Epithelial cell of prostate (primary cell): ENCODE measurements at regions not wholly inside any gene's neighbourhood (a gene's known extent, or its start where the extent isn't known, plus 50 kb on each side); places are given as distances from the start of the nearest gene placed in this dataset.

Experiments
- DNase-seq: peaks from one replicate; pipeline ENCODE4 v3.0.0-alpha.2; 2011; ENCODE audit warnings: low read depth, low spot score
- H3K27ac ChIP-seq: fragments of 450-650 bp; 2 replicates; pipeline ENCODE4 v1.5.1; 2017; ENCODE audit warnings: mild to moderate bottlenecking

GRCh38 chr7:25615593-25615992 lies 387.3 kb upstream of the NPVF start:
- no peak overlapping the region for H3K27ac ChIP-seq
- DNase-seq = no peak

GRCh38 chr7:25617214-25617613 lies 388.9 kb upstream of the NPVF start:
- H3K27ac ChIP-seq = no peak overlapping the region
- DNase-seq = no peak

GRCh38 chr7:25617673-25618072 lies 389.4 kb upstream of the NPVF start:
- no peak for DNase-seq
- no peak overlapping the region for H3K27ac ChIP-seq

- DNase-seq = no peak
- H3K27ac ChIP-seq = no peak overlapping the region
Measured at GRCh38 chr7:25619381-25619780, 391.1 kb upstream of the NPVF start.

- no peak for DNase-seq
- H3K27ac ChIP-seq = no peak overlapping the region
Measured at GRCh38 chr7:25619963-25620799, 391.9 kb upstream of the NPVF start.

DNA sequence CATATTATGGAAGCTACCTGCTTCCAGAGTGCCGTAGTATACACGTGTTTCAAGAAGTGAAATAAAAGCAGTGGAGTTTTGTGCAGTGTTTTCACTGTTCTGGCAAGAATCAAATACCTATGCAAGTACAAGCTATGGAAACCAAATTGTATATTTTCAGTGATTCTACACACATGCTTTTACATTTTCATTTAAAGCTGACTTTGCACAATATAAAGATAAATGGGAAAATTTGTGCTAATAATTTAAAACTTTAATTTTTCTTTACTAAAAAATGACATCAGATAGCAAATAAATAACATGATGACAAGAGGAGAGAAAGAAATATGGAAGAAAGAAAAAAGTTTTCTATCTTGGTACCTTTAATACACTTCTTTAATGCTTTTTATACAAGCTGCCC lies 393.7 kb upstream of the NPVF start:
- no peak overlapping the region for H3K27ac ChIP-seq
- DNase-seq = no peak

DNA sequence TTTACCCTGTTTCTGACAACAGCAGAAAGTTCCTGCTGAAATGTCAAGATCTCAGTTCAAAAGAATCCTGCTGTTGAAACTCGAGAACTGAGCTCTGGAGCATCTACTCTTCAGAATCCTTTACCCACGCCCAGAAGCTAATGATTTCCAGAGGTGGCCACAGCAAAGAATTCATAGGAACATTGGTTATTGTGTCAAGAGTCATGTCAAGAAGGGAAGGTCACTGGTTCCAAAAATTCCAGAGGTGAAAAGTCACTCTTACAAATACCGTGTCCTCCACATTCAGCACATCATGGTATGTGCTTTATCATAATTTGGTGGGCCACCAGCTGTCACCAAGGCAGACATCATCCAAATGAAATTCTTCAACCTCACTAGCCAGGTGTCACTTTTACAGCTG lies 394.4 kb upstream of the NPVF start:
- no peak overlapping the region for H3K27ac ChIP-seq
- no peak for DNase-seq

- DNase-seq = peak; percentile 10
- no peak overlapping the region for H3K27ac ChIP-seq
Measured at GRCh38 chr7:25624051-25624450, 395.8 kb upstream of the NPVF start.

DNA sequence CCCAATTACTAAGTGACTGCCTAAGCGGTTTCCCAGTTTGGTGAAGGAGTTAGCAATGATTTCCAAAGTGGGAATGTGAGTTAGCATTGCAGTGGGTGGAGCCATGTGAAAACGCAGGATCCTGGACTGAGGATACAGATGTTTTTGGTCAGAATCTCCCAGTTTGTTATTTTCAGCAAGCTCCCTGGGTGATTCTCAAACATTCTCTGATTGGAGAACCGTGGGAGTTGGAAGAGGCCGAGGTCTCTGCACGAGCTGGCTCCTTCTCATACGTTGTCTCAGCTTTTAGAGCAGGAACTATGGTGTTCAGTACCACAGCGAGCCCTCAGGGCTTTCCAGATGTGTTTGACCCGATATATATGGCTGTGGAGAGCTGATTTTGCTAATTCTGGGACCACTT lies 396.5 kb upstream of the NPVF start:
- no peak for DNase-seq
- no peak overlapping the region for H3K27ac ChIP-seq

DNA sequence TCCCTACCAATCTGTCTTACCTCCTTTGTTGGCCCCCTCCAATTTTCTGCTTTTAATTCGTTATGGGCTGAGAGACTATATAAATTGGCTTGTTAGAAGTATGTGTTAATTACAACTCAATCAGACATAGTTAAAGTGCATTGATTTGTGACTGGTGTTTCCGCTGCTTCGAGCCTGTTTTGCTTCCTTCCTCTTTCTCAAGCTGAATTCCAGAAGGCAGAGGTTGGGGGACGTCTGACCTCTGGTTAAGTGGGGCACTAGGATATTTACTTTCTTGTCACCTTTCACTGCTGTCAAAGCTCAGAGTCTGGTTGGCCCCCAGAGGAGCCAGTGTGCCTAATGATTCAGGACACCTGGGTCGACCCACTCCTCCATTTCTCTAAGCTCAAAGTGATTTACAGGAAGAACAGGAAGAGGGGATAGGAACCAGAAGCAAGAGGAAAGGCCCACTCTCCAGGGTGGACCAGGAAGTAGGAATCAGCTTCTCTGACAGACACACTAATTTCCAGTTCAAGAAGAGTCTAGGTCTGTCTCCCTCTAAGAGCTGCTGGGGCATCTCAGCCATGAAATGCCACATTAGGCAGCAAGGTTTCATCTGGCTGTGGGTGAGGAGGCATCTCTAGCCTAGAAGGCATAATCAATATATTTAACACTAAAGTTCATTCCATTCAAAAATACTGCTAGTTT lies 397.2 kb upstream of the NPVF start:
- no peak overlapping the region for H3K27ac ChIP-seq
- DNase-seq = no peak

DNA sequence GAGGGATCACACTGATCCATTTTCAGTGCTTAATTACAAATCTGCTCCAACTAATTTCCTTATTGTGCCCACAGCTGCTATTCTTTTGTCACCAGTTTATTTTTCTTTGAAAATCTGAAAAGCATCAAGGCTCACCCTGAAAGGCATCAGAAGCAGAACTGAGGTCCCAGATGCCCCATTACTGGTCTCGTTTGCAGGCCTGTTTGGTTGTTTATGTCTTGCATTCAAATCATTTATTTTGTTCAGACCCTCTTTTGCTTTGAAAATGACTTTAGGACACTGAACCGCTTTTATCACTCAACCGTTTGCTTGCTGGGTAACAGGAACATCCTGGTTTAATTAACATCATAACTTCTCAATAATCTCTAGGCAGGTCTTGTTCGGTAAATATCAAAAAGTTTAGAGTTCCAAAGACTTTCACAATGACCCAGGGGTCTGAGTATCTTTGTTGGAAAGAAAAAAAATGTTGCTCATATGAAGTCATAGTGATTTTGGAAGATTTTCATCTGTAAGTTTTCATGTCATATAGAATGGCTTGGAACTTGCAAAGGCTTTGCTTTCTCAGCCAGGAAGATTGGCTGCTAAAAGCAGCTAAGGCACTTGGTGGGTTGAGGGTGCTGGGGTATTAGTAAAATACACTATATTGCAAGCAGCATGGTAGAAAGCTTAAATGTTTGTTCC lies 398.3 kb upstream of the NPVF start:
- no peak overlapping the region for H3K27ac ChIP-seq
- DNase-seq = no peak

- DNase-seq = no peak
- no peak overlapping the region for H3K27ac ChIP-seq
Measured at GRCh38 chr7:25628446-25628845, 400.2 kb upstream of the NPVF start.

GRCh38 chr7:25632616-25633015 lies 404.3 kb upstream of the NPVF start:
- DNase-seq = no peak
- no peak overlapping the region for H3K27ac ChIP-seq

DNA sequence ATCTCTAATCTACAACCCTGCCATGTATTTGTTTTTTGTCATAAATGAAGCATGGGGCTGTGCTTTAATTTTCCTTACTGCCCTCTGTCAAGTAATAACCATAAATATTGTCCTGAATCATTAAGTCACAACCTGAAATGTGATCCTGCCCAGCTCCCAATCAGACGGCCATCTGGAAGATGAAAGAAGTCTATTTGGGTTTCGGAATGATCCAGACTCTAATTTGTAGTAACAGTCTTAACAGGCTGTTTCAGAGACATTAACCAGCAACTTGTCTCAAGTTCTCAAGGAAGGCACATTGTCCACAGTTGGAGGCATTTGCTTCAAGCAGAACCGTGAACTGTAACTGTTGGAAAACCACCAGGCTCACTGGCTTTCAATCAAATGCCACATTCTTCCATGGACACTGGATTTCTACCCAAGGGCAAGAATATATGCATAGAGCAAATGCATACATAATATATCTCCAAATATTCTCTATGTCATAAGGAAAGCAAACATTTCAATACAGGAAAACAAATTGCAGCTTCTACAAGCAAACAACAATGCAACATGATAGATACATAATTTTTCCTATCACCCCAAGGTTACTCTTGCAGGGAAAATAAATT lies 405.2 kb upstream of the NPVF start:
- H3K27ac ChIP-seq = no peak overlapping the region
- no peak for DNase-seq

DNA sequence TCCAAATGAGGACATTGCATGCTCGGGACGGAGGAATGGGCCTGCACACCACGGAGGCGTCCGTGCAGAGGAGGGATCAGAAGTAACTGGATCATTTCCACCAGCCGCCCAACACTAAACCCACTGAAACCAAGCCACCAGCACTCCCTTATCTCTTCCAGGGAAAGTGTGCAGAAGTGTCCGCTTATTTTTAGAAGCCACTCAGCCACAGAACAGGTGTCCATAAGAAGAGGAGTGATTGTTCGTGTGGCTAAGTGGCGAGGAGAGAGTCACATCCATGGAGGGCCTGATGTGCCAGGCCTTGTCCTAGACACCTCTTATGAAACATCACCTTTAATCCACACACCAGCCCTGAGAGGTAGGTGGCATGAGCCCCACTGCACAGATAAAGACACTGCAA lies 407.9 kb upstream of the NPVF start:
- H3K27ac ChIP-seq = no peak overlapping the region
- no peak for DNase-seq

DNA sequence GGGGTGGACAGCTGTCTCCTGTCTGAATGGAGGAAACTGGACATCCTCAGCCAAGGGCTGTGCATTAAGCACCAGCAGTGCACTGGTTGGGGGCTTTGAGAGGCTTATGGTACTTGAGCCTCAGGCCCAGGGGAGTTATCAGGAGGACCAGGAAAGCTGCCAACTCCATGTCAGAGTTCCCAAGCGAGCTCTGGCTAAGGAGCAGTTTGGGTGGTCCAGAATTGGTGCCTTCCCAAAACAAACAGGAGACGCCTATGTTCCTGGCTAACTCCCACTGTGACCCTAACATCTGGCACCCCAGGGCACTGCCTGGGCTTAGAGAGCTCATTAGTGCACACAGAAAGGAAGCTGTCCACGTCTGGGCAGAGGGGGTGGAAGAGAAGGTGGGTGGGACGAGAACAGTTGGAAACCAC lies 408.6 kb upstream of the NPVF start:
- no peak overlapping the region for H3K27ac ChIP-seq
- no peak for DNase-seq

GRCh38 chr7:25638068-25638467 lies 409.8 kb upstream of the NPVF start:
- H3K27ac ChIP-seq = no peak overlapping the region
- DNase-seq = no peak

DNA sequence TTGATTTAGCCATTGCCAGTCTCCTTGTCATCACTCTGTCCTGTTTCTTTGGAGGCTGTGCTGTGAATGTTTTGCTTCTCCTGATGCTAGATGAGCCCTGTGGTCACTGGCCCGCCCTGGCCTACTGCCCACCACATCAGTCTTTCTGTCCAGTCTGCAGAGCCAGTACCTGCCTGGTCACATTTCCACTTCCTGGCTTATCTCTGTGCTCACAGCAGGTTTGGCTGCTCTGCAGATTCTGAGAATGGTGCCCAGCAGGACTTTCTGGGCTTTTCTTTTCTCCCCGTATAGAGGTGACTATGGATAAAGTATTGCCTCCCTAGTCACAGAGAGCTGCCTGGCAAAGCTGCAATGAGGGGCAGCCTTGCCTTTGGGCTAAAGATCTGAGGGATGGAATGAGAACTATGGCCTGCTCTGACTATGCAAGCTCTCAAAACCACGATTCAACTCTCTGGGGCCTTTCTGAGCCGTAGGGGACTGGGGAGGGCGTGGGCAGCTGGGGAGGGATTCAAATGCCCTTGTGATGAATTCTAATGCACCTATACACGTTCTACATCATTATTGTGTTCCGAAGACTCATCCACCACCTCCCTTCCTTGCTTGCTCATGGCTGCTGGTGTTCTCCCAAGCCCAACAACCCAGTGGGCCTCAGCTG lies 410.4 kb upstream of the NPVF start:
- H3K27ac ChIP-seq = no peak overlapping the region
- no peak for DNase-seq

DNA sequence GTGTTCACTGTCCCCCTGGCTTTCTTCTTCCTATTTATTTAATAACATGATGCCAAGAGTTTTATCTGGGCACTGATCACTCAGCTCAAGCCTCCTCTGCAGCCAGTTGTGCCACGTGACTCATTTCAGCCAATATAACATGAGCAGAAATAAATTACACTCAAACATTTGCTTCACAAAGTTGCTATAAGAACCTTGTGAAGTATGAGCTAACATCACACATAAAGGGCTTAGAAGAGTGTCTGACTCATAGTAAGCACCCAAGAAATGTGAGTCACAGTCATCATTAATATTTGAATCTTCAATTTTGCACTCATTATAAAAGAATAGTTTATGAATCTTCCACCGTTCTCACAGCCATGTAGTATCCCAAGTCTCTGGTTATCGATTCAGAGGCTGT lies 414.6 kb upstream of the NPVF start:
- peak; percentile 5 for DNase-seq
- H3K27ac ChIP-seq = no peak overlapping the region

DNA sequence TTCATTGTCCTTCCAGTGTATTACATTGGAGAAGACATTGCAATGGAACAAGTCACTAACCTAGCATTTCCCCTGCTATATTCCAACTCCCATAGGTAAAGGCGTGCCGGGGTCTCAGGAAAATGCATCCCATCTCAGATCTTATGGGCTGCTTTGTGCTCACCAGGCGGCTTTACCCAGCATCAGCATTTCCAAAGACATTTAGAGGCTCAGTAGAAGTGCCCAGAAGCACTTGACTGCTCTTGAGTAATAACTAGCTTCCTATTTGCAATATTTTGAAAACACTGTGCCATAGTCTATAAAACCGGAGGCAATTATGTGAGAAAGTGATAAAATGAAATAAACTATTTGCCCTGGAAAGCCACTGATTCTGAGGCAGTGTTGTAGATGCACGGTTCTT lies 415.0 kb upstream of the NPVF start:
- no peak overlapping the region for H3K27ac ChIP-seq
- DNase-seq = no peak
